ENCODE measurements at regions not wholly inside any gene's neighbourhood (a gene's known extent, or its start where the extent isn't known, plus 50 kb on each side); places are given as distances from the start of the nearest gene placed in this dataset.

- no peaks in the 10 kb centered on the region for H3K36me3 ChIP-seq
- ATAC-seq = peak in 4 of 8 donors; percentile 48 to 60 (median 58)
- H3K27me3 ChIP-seq = no peaks in the 10 kb centered on the region
- TF ChIP-seq CTCF (IDR thresholded peaks at IDR 0.05) = peak in 5 of 9 donors; percentile 17 to 43 (median 37)
- H3K4me3 ChIP-seq = no peak overlapping the region
- intact Hi-C loops (cut with DNase I) = no loop called here
- 67 to 81% methylated on average over 2 of the region's 2 CpGs for WGBS, 2 donors
- H3K4me1 ChIP-seq = peaks cover 0 to 22% (median 3%) of the 10 kb centered on the region in 9 donors
- no peaks in the 10 kb centered on the region for H3K9me3 ChIP-seq
- H3K27ac ChIP-seq = no peak overlapping the region
- no peak for DNase-seq
Observed at GRCh38 chr2:219726916-219727315, 99.5 kb downstream of the SLC4A3 start.

- Histone ChIP-seq H3K4me3 (no peak overlapping the region), H3K27ac (peak overlapping the region in 1 of 10 donors; percentile 15), H3K9me3 (no peaks in the 10 kb centered on the region), H3K4me1 (peaks cover 0 to 14% (median 0%) of the 10 kb centered on the region in 9 donors), H3K27me3 (no peaks in the 10 kb centered on the region), H3K36me3 (no peaks in the 10 kb centered on the region)
- WGBS, 2 donors = 57 to 66% methylated on average over 8 of the region's 8 CpGs
- DNase-seq (no peak), ATAC-seq (peak; percentile 15 to 66 (median 28))
- intact Hi-C loops (cut with DNase I) = no loop called here
- TF ChIP-seq CTCF (IDR thresholded peaks at IDR 0.05) = no peak
Observed at GRCh38 chr2:219727771-219728429, 100.5 kb downstream of the SLC4A3 start.

GRCh38 chr2:219728991-219729487 lies 101.6 kb downstream of the SLC4A3 start:
- no peak for TF ChIP-seq CTCF (IDR thresholded peaks at IDR 0.05)
- WGBS, 2 donors = 47 to 61% methylated on average over 9 of the region's 9 CpGs
- H3K4me3 ChIP-seq = no peak overlapping the region
- no peaks in the 10 kb centered on the region for H3K36me3 ChIP-seq
- ATAC-seq = no peak
- H3K27me3 ChIP-seq = no peaks in the 10 kb centered on the region
- H3K4me1 ChIP-seq = peaks cover 0 to 19% (median 3%) of the 10 kb centered on the region in 9 donors
- intact Hi-C loops (cut with DNase I) = no loop called here
- no peaks in the 10 kb centered on the region for H3K9me3 ChIP-seq
- H3K27ac ChIP-seq = no peak overlapping the region
- no peak for DNase-seq

- Histone ChIP-seq H3K36me3 (no peaks in the 10 kb centered on the region), H3K4me1 (peaks cover 0 to 10% (median 0%) of the 10 kb centered on the region in 9 donors), H3K27me3 (no peaks in the 10 kb centered on the region), H3K4me3 (no peak overlapping the region), H3K9me3 (no peaks in the 10 kb centered on the region), H3K27ac (no peak overlapping the region)
- ATAC-seq = no peak
- 74 to 86% methylated on average over 3 of the region's 3 CpGs for WGBS, 2 donors
- intact Hi-C loops (cut with DNase I) = loop anchor here in 4 of 10 donors (10.0 kb wide), 3 partner anchors 274 to 1844 kb away; partner anchors contain the start of gene EPHA4 (in 2 of the 4)
- TF ChIP-seq CTCF (IDR thresholded peaks at IDR 0.05) = no peak
- DNase-seq = no peak
Observed at GRCh38 chr2:219731173-219731572, 103.7 kb downstream of the SLC4A3 start.

All from heart right ventricle (tissue), 16 donors.